HUDEP-2 (cell line): ENCODE measurements at regions not wholly inside any gene's neighbourhood (a gene's known extent, or its start where the extent isn't known, plus 50 kb on each side); places are given as distances from the start of the nearest gene placed in this dataset.
A peak's percentile ranks its signal among the peaks of the same experiment; 100 is the strongest.

ENCODE experiments used
- DNase-seq, 76 experiments: peaks; one replicate each; lab custom pipeline; 2025; ENCODE audit not compliant: unreplicated experiment in 76 of 76; lab: John Stamatoyannopoulos, UW

DNA sequence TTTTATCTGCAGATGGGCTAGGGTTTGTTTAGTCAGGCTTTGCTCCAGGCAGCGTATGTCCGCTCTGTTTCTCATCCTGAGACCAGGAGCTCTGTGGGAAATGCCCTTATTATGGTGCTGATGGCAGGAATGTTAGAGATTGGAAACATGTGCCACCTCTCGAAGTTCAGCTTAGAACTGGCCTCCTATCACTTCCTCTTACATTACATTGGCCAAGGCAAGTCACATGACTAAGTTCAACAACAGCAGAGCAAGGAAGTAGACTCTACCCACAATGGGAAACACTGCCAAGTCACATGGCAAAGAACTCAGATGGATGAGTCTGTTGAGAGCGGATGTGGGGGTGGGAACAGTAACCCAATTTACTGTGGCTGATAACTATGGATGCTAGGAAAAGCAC, 161.9 kb upstream of the WSCD2 start:
- peak in 1 of 76 experiments; percentile 11 for DNase-seq

DNA sequence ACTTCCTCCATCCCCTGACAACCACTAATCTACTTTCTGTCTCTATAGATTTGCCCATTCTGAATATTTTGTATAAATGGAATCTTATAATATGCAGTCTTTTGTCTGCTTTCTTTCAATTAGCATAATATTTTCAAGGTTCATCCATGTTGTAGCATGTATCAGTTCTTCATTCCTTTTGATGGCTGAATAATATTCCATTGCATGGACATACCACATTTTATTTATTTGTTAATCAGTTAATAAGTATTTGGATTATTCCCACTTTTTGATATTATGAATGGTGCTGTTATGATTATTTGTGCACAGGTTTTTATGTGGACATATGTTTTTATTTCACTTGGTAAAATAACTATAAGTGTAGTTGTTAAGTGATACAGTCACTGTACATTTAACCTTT, 155.1 kb upstream of the WSCD2 start:
- DNase-seq, result no peak

DNA sequence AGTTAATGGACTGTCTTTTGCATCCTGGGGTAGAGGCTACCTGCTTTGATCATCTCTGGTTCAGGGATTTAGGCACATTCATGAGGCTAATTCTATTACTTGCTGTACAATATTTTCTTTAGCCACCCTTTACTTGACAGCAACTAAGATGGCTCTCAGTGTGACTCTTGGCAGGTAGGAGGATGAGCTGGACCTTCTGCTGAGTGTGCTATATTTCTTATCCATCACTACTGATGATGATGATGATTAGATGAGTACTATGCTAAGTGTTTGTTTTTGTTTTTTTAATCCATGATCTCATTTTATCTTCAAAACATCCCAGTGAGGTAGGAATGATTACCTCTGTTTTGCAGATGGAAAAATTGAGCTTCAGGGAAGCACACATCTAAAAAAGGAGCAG, 152.8 kb upstream of the WSCD2 start:
- no peak for DNase-seq

DNA sequence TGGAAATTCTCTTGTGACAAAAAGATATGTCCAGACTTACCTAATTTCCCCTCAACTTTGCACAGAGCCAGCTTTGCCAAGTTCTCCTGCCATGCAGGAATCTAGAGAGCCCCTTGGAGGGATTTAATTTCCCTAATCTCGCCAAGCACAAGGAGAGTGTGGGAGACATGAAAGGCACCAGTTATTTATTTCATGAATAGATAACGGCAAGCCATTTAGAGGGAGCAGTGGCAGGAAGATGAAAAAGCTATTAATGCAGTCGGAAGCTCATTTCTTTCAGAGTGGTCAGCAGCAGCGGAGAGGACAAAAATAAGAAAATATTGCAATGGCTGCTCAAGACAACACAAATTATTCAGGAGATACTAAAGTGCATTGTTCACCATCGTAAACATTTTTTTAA, 150.9 kb upstream of the WSCD2 start:
- no peak for DNase-seq

DNA sequence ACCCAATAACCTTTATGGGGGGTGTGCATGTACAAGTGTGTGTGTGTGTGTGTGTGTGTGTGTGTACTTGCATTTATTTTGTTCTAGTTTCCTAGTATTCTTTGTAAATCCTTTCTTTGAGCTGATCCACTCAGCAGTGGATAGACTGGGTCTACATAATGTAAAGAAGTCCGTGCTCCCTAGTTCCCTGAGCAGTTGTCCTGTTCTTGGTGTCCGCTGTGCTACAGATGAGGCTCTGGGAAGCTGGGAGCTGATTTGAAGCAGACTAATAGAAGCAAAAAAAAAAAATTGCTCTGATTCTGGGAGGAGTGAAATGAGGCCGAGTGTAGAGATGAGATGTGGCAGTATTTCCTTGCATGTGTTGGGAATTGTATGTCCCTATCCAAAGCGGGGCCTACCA, 150.4 kb upstream of the WSCD2 start:
- DNase-seq, result no peak

DNA sequence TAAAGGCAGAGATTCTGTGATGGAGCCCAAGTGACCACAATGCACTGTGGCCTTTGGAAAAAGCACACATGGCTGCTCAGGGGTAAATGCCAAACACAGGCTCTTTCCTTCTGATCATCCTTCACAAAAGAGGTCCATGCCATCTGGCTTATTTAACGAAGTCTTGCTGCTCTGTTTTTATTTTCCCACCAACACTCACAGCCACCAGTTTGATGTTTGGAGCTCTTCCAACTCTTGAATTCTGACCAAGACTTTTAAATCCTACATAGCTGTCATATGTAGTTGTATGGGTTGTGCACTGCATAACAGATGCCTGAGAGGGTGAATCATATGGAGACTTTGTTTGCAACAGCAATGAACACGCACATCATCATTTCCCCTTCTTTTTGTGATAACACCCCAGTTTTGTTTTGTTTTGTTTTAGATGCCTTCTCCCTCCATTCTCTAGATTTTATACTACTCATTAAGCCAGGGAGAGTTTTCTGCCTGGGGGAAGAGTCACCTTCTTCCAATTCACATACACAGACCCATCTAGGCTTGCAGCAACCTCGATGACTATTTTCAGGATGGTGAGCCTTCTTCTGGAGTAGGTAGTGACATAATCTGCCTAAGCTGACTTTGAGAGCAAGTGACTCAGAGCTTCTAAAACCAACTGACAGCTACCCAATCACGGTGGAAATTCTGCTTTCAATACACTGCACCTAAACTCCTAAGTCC, 145.2 kb upstream of the WSCD2 start:
- no peak for DNase-seq

DNA sequence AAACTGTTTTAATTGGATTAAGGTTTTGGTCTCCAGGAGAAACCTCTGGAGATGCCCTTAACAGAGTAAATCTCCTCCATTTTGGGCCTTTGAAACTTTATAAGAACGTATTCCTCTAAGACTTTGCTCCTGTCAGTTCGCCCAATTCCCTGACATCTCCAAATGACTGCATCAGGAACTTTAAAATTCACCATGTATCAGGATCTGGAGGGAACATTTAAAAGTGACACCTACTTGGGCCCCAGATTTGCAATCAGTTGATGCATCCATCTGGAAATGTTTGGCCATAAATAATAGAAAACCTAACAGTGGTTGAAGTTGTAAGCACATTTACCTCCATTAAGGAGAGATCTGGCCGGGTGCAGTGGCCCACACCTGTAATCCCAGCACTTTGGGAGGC, 144.1 kb upstream of the WSCD2 start:
- DNase-seq, result no peak

DNA sequence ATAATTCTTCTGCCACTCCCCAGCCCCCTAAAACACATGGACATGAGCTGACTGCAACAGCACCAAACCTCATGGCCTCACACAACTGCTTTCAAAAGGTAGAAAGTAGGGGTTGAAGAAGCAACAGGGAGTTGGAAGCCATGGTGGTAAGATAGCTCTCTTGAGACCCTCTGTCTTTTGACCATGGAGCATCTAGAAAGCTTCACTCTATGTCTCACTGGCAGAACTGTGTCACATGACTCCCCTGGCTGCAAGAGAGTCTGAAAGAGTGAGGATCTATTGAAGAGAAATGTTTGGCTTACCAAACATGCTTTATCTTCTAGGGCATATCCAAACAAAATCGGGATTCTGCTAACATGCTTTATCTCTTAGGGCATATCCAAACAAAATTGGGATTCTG, 142.9 kb upstream of the WSCD2 start:
- DNase-seq, result no peak

DNA sequence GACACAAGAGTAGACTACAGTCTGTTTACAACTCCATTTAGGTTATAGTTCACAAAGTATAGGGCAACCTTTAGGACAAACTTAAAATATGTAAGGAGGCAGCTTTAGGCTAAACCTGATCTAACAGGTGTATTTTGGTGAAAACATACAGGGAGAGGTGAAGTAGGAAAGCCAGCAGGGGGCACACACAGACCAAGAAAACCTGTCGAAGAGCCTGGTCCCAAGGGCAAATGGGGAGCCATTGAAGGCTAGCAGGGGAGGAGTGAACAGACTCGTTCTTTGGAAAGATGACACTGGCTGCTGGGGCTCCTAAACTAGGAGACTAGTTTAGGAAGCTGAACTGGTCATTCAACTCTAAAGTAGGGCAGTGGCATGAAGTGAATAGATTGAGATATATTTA, 138.8 kb upstream of the WSCD2 start:
- peak in 19 of 76 experiments; percentile 1 to 37 (median 9) for DNase-seq

DNA sequence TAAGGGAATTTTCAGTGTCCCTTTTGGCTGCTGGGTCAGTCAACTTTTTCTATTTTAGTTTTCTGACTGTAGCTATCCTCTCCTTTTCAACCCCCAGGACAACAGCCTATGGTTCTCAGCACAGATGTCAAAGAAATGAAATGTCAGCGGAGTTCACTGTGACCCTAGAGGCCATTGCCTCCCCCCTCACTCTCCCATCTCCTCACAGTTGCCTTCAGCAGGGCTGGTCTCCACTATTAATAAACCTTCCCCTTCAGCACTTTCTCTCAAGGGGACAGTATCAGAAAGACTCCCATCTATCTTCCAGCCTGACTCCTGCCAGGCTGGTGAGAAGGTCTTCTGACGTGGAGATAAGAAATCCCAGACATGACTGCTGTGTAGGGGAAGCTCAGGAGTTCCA, 137.1 kb upstream of the WSCD2 start:
- DNase-seq, result no peak

DNA sequence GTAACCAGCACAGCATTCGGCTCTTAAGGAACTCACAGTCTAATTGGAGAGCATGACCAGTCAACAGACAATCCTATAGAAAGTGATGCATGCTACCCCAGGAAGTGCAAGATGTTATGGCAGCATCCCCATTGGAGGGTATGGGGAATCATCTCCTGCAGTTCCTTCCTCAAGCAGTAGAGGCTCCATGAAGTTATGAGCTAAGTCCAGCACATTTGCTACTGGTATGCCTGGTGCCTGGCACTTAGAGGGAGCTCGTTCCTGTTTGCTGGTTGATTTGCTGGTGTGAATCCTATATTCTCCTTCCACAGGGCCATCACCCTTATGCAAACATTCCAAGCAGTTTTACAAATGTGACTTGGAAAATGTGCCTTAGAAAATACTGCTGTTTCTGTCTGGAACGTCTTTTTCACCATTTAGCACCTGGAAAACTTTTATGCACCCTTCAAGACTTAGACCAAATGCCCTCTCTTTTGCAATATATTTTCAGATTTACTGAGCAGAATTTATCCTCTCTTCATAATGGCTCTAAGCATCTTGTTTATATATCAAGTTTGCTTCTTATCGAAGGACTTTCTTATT, 136.1 kb upstream of the WSCD2 start:
- DNase-seq, result peak in 21 of 76 experiments; percentile 2 to 44 (median 16)

DNA sequence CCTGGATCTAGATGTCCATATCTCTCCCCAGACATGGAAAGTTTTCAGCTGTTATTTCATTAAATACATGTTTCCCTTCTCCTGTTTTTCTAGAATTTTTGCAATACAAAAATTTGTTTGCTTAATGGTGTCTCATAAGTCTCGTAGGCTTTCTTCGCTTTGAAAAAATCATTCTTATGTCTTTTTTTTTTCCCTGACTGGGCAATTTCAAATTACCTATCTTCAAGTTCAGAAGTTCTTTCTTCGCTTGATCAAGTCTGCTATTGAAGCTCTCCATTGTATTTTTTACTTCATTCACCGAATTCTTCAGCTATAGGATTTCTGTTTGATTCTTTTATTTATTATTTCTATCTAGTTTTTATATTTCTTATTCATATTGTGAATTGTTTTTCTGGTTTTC, 130.2 kb upstream of the WSCD2 start:
- DNase-seq, result no peak

DNA sequence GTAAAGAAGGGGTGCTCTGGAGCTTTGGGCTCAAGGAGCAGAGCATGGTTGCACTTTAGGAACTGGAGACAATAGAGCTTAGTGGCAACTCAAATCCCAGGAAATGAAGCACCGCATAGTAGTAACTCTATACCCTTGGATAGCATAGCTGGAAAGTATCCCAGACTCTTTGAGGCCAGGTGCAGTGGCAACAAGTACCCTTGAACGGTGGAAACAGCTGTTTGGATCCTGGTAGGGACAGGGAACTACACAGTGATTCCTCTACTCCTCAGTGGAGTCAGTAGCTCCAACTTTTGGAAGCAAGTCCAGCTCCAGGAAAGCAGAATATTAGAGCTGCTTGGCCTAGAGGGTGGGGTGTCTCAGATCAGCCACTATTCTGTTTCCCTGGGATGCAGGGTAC, 129.0 kb upstream of the WSCD2 start:
- DNase-seq, result no peak

DNA sequence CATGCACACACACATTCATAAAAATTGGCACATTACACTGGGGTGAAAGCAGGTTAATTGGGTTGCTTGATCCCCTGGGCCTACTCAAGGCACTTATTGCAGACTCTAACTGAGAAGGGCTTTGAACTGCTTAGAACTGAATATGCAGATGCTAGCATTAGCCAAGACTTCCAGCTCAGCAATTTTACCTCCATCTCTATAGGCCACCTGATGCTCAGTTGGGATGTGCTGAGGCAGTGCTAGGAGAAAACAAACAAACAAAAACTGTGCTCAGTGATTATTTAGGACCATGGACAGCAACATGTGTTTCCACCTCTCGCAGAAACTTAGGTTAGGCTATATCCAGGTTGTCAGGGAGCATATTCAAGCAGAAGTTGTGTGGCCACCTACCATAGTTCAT, 124.8 kb upstream of the WSCD2 start:
- DNase-seq, result peak in 2 of 76 experiments; percentile 2 to 23

DNA sequence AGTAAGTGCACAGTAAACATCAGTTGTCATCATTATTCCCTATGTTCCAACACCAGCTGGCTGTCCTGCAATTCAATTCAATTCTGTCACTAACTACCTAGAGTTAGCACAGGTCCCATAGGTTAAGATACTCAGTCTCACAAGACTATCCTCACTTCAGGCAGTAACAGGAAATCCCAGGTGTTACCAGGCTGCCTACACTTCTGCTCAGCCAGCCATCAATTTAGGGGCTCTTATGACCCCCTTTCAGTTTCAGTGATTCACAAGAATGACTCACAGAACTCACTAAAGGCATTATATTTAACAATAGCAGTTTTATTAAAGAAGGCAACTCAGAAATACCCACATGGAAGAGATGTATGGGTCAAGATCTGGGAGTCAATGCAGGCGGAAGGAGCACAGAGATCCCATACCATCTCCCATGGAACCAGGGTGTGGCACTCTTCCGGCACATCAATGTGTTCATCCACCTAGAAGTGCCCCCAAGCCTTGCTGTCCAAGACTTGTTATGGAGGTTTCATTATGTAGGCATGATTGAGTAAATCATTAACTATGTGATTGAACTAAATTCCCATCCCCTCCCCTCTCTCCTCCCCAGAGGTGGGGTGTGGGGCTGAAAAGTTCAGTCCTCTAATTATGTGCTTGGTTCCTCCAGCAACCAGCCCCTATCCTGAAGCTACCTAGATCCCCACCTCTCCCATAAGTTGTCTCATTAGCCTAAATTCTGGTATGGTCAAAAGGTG, 120.8 kb upstream of the WSCD2 start:
- no peak for DNase-seq

DNA sequence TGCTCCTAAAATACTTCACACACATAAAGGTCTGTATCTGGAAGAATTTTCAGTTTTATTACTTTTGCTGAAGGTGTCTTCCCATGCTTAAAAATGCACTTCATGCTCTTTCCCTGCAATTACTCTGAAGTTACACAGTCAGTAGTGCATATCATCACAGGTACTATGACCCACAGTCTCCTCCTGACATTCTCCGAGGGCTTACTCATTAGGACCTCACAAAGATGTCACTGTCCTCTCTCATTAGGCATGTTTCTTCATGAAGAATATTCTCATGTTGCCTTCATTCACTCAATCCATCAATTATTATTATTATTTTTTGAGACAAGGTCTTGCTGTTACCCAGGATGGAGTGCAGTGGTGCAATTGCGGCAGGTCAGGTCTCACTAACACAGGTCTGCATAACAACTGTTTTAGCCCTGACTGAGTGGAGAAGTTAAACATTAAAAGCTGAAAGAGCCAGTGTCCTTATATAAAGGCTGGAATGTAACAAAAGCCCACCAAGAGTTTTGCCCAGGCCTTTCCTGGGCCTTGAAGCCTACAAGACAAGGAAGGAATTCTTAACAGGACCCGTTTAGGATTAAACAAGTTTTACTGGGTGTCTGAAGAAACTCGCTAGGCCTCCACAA, 119.5 kb upstream of the WSCD2 start:
- no peak for DNase-seq

DNA sequence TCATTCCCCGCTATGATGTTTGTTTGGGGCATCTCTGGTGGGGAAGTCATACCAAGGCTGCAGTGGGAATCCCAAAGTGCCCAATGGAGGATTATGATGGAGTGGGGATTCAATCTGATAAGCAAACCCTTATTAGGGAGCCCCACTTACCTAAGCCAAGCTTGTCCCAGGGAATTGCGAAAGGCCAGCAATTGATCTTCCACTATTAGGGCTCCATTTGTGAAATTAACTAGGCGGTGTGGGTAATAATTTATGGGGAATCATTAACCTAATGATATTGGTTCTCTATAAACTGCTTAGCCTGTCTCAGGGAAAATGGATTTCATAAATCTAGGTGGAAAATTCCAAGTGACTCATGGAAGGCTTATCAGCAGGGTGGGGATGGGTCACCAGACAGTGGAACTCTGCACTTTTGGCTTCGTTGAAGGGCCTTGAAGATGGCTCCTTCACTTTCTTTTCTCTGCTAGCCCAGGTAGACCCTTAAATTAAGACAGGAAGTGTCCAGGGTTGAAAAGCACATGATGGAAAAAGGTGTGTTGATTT, 113.0 kb upstream of the WSCD2 start:
- DNase-seq, result no peak

DNA sequence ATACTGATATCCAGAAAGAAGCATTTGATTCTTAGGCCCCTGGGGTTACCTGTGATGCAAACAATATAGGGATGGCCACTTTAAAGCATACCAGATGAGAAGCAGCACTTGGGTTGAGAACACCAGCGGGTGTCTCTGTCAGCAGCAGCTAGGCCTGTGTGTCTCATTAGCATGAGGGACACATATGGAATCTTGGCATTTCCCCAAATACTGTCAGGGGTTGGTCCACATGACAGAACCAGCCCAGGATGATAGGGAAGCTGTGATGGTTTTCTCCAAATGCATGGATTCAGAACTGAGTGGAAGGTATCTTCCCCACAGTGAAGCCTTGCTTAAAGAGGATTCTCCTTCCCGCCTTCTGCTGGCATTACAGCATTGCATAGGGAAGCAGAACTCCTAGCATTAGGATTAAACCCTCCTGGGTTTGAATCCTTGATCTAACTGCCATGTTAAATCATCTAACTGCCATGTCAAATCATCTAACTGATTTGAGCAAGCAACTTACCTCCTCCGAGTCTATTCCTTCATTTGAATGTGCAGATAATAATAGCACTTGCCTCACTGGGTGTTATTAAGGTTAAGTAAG, 111.5 kb upstream of the WSCD2 start:
- no peak for DNase-seq

DNA sequence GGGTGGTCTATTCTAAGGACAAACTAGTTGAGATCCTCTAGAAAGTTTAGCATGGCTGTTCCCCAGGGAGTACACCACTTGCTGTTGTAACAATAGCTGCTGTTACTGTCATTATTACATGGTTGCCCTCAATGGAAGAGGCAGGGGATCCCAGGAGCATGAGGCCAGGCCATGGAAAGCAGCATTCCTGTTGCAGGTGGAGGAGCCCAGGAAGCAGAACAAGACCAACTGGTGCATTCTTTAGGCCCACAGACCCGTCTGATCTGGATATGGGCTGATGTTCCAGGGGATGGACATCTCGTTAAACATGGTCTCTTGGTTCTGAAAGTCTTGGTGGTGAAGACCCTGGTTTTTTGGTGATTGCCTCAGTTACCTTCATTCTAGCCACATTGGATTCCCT, 109.2 kb upstream of the WSCD2 start:
- no peak for DNase-seq

DNA sequence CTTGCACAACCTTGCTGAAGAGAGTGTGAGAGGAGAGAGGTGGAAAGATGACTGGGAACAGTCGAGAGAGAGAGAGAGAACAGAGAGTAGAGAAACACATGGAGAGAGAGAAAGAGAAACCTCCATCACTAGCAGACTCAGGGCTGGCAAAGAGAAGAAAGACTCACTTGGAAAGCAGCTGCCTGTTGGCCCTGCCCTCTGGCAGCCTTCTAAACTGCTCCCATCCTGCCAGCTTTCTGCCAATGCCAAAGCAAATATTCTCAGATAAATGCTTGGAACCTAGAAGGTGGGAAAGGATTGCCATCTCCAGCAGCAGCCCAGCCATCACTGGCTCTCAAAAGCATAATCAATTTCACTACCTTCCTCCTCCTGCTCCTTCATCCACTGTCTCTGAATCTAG, 107.9 kb upstream of the WSCD2 start:
- no peak for DNase-seq

DNA sequence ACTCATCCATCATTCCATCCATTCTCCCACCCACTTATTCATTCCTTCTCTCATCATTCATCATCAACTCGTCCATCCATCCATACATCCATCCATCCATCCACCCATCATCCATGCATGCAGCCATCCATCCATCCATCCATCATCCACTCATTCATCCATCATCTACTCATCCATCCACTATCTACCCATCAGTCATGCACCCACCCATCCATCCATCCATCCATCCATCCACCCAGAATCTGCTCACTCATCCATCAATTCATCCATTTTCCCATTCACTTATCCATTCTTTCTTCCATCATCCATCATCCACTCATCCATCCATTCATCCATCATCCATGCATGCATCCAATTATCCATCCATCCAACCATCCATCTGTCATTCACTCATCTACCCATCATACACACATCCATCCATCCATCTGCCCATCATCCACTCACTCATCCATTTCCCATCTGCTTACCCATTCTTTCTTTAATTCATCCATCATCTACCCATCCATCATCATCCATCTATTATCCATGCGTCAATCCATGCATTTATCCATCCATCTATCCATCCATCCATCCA, 107.1 kb upstream of the WSCD2 start:
- DNase-seq, result no peak
